22Rv1 (cell line): ENCODE measurements at regions not wholly inside any gene's neighbourhood (a gene's known extent, or its start where the extent isn't known, plus 50 kb on each side); places are given as distances from the start of the nearest gene placed in this dataset.
A peak's percentile ranks its signal among the peaks of the same experiment; 100 is the strongest.

Source experiments
- H3K27ac ChIP-seq: fragments of 450-650 bp; 2 replicates; pipeline ENCODE4 v1.5.1; 2017
- ZFX ChIP-seq: fragments of 450-650 bp; IDR thresholded peaks from 2 replicates; pipeline ENCODE4 v1.6.1; 2017; ENCODE audit warnings: antibody characterized with exemption, borderline replicate concordance
- TF ChIP-seq, protein P1 (sequence below): fragments of 450-650 bp; IDR thresholded peaks from 2 replicates; pipeline ENCODE4 v1.5.1; 2017; ENCODE audit warnings: mild to moderate bottlenecking

DNA sequence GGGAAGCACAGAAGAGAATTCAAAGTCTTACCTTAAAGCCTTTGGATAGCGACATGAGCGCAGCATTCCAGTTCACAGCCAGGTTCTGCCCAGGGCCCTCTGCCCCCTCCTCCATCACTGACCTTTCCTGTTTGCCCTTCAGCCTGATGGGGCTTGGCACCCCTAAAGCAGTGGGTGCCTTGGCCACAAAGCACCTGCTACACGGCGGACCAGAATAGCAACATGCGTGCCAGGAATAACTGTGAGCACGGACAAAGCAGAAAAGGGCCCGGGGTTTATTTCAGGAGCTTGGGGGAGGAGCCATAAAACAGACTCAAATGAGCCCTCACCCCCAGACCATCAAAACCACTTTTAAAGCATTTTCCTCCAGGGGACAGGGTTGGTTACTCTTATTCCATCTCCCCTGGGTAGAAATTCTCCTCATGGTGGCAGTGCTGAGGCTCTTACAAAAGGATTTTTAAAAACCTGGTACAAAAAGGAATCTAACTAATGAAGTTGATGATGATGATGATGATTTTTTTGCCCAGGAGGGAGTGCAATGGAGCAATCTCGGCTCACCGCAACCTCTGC lies 135.4 kb downstream of the KLF13 start:
- no peak for TF ChIP-seq ZFX
- TF ChIP-seq, protein P1, sequence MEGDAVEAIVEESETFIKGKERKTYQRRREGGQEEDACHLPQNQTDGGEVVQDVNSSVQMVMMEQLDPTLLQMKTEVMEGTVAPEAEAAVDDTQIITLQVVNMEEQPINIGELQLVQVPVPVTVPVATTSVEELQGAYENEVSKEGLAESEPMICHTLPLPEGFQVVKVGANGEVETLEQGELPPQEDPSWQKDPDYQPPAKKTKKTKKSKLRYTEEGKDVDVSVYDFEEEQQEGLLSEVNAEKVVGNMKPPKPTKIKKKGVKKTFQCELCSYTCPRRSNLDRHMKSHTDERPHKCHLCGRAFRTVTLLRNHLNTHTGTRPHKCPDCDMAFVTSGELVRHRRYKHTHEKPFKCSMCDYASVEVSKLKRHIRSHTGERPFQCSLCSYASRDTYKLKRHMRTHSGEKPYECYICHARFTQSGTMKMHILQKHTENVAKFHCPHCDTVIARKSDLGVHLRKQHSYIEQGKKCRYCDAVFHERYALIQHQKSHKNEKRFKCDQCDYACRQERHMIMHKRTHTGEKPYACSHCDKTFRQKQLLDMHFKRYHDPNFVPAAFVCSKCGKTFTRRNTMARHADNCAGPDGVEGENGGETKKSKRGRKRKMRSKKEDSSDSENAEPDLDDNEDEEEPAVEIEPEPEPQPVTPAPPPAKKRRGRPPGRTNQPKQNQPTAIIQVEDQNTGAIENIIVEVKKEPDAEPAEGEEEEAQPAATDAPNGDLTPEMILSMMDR, result 0 out of 2 replicates have a peak, but pooled peaks have one; percentile 6
- no peak overlapping the region for H3K27ac ChIP-seq

DNA sequence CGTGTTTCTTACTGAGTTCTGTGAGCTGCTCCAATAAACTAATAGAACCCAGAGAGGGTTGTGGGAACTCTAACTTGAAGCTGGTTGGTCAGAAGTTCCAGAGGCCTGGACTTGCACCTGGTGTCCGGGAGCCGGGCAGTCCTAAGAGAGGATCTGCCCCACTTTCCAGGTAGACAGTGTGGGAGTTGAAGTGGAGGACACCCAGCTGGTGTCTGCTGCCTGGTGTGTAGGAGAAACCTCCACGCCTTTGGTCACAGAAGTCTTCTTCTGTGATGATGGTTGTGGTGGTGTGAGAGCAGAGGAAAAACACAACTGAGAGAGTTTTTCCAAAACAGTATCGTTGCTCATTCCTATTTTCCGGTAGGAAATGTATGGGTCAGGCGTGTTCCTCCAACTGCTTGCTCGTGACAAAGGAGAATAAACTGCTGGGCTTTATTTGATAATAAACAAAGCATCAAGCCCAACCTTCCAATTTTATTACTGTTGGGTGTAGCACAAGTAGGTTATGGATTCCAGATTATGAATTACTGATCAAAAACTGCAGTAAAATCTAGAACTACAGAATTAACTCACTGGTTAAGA lies 137.0 kb downstream of the KLF13 start:
- H3K27ac ChIP-seq, result no peak overlapping the region
- TF ChIP-seq, protein P1, result no peak
- no peak for TF ChIP-seq ZFX

DNA sequence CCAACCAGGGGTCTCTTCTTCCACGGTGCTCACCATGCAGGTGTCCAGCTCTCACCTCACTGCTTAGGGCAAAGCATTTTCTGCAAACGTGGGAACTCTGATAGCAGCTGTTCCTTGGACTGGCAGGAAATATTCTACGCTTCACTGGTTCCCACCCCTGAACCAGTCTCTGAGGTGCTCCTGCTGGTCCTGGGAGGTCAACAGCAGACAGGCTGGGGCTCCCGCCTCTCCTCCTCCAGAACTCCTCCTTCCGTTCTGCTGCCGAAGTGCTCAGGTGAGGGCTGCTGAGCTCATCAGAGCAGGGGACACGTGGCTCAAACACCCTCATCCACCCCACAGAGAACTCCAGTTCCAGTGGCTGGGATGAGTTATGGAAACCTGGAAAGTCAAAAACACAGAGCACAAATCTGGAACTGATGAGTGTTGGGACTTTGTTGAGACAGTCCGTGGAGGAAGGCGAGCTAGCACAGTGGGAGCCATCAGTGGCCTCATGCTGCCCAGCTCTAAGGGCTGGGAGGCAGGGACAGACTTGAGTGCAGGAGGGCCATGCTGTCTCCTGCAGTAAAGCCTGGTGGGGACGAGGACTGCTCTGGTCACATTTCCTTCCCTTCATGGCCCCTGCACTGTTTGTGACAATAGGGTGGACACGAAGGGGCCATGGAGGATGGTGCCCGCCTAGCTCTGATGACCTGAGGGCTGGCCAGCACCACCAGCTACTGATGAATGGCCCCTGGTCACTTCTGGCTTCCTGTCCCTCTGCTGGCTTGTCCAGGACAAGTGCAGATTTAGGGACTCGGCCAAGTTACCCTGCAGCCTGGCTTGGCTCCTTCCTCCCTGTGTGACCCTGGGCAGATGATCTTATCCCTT lies 137.8 kb downstream of the KLF13 start:
- TF ChIP-seq, protein P1, result no peak
- TF ChIP-seq ZFX, result no peak
- H3K27ac ChIP-seq, result no peak overlapping the region

DNA sequence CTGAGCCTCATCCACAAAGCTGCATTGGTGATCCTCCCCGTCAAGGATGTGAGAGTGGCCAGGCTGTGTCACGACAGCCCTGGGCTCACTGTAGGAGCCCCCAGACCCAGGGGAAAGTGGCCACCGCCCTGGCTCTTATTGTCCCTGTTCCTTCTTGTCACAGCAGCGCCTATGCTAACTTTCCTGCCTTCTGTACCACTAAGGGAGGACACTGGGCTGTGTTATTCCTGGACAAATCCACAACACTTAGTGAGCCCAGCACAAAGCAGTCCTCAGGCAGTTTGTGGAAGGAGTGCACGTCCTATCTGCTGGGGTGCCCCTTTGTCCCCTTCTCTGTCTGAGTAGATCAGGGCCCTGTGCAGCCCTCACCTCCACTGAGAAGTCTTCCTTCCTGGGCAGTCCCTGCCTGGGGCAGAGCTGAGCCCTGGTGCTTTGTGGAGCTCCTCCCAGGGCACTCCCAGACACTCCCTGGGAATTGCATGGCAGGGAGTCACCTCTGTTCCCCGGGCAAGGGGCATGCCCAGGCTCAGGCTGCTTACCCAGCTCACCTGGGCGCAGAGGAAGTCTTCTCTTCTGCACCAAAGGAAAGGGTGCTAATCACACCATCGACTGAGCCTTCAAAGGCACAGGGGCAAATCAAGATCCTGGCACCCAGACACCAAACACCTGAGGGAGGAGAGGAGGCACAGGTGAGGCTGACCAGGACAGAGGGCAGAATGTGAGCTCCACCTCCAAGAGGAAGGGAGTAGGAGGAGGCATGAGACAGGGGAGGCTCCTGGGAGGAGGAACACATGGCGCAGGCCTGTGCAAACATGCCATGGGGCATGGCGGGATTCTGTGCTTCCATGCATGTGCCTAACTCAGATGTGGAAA lies 138.7 kb downstream of the KLF13 start:
- H3K27ac ChIP-seq, result no peak overlapping the region
- no peak for TF ChIP-seq ZFX
- TF ChIP-seq, protein P1, result no peak

DNA sequence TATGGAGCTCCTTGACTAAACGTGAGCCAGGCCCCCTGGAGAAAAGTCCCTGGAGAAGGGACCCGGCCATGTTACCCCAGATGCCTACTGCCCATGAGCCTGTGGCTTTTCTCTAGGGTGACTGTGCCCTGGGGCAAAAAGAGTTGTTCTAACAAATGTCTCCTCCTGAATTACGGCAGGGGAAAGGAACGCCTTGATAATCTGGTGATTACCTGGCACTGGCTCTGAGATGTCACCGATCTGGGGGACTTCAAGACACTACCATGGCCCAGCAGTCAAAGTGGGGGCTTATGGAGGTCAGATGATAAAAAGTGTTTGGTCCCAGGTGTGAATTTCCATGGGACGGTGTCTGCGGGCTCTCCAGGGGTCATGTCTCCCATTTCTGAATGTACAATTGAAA lies 140.7 kb downstream of the KLF13 start:
- no peak overlapping the region for H3K27ac ChIP-seq
- TF ChIP-seq ZFX, result no peak
- TF ChIP-seq, protein P1, result no peak

DNA sequence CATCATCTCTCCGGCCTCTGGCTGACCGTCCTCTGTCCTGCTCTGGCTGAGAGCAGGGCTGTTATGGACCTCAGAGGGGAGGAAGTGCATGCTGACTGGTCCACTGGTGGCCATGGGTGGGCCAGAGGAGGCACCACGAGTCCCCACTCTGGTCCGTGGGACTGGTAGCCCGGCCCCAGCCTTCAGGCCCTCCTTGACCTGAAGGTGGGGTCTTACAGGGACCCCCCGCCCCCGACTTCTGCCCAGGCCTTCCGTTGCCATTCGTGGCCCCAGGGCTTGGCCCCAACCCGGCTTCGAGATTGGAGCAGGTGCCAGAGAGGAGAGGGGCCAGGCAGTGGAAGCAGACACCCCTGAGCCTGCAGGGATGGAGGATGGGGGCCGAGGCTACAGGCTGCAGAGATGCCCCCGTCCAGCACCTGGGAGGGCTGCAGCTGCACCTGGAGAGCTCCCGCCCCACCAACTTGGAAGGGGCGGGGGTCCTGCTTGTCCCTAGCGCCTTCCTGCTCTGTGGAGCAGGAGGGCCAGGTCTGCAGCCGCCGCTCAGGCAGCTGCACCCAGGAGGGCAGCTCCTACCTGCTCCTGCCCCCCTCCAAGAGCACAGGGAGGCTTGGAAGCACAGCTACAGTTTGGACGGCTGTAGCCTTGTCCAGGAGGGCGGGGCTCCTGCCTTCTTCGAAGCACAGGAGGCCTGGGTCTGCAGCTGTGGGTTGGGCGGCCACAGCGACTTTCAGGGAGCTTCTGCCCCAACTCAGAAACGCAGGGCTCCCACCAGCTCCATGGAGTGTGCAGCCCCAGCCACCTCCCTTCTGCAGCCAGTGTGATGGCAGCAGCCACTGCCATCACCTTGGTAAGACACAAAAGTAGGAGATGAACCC lies 142.5 kb downstream of the KLF13 start:
- no peak overlapping the region for H3K27ac ChIP-seq
- TF ChIP-seq, protein P1, result no peak
- TF ChIP-seq ZFX, result no peak
